Spinal cord (tissue), 9 donors: ENCODE measurements at regions not wholly inside any gene's neighbourhood (a gene's known extent, or its start where the extent isn't known, plus 50 kb on each side); places are given as distances from the start of the nearest gene placed in this dataset.

ENCODE experiments used
- DNase-seq, 6 donors: peaks; one replicate each; pipeline versions ENCODE4 v3.0.0 to v3.0.0-alpha.2; 2013 to 2015; ENCODE audit warnings: low spot score in 6 of 6, low read depth in 4 of 6
- H3K27ac ChIP-seq: one replicate; pipeline ENCODE4 v1.5.1; 2013; ENCODE audit warnings: low read depth, low read length, control low read depth
- H3K27me3 ChIP-seq: one replicate; pipeline ENCODE4 v1.6.1; 2013; ENCODE audit warnings: low read length; ENCODE audit not compliant: control insufficient read depth, insufficient read depth
- H3K36me3 ChIP-seq: one replicate; pipeline ENCODE4 v1.6.1; 2013; ENCODE audit warnings: low read length; ENCODE audit not compliant: control insufficient read depth, insufficient read depth
- H3K4me1 ChIP-seq: one replicate; pipeline ENCODE4 v1.6.1; 2013; ENCODE audit warnings: low read length; ENCODE audit not compliant: control insufficient read depth, insufficient read depth
- H3K4me3 ChIP-seq: one replicate; pipeline ENCODE4 v1.5.1; 2013; ENCODE audit warnings: low read depth, low read length, control low read depth
- H3K9me3 ChIP-seq: one replicate; pipeline ENCODE4 v1.6.1; 2013; ENCODE audit warnings: low read length; ENCODE audit not compliant: control insufficient read depth, insufficient read depth
- WGBS: methylation state at CpG from one replicate; pipeline ENCODE4 v1.1.5; 2013; ENCODE audit warnings: missing lambda C conversion rate; ENCODE audit not compliant: insufficient coverage; 5-methylcytosine and 5-hydroxymethylcytosine counted together
- donor health status: healthy.

DNA sequence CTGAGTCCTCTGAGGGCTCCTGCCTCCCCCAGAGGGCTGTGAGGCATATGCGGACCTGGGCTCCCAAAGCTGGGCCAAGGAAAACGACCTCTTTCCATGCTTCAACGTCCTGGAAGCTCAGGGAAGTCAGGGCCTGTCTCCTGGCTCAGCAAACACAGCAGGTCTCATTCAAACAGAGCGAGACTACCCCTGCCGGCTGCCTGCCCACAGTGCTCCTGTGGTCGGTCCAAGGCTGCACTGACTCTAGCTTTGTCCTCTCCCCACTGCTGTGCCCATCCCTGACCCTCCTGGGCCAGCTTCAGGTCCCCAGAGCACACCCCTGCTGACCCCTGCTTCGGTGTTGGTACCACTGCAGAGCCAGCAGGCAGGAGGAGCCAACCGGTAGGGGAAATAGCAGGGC, 79.6 kb downstream of the PDCL3 start:
- WGBS: 82% methylated on average over 8 of the region's 8 CpGs
- Histone ChIP-seq H3K27ac (no peak overlapping the region), H3K4me3 (no peak overlapping the region), H3K4me1 (peaks cover 27% of the 10 kb centered on the region), H3K27me3 (no peaks in the 10 kb centered on the region), H3K36me3 (no peaks in the 10 kb centered on the region), H3K9me3 (no peaks in the 10 kb centered on the region)
- no peak for DNase-seq

DNA sequence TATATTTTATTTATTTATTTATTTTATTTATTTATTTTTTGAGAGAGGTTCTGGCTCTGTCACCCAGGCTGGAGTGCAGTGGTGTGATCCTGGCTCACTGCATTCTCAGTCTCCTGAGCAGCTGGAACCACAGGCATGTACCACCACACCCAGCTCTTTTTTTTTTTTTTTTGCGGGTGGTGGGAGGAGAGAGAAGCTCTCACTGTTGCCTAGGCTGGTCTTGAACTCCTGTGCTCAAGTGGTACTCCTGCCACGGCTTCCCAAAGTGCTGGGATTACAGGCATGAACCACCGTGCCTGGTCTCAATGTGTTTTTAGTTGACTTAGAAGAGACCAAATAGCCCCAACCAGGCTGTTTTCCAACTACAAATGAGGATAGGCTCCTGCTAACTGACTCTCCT, 80.7 kb downstream of the PDCL3 start:
- peaks cover 27% of the 10 kb centered on the region for H3K4me1 ChIP-seq
- H3K9me3 ChIP-seq: no peaks in the 10 kb centered on the region
- no peaks in the 10 kb centered on the region for H3K27me3 ChIP-seq
- no peaks in the 10 kb centered on the region for H3K36me3 ChIP-seq
- no peak for DNase-seq
- no peak overlapping the region for H3K27ac ChIP-seq
- H3K4me3 ChIP-seq: no peak overlapping the region
- WGBS: no CpG with 5 or more reads among the region's 3 CpGs

DNA sequence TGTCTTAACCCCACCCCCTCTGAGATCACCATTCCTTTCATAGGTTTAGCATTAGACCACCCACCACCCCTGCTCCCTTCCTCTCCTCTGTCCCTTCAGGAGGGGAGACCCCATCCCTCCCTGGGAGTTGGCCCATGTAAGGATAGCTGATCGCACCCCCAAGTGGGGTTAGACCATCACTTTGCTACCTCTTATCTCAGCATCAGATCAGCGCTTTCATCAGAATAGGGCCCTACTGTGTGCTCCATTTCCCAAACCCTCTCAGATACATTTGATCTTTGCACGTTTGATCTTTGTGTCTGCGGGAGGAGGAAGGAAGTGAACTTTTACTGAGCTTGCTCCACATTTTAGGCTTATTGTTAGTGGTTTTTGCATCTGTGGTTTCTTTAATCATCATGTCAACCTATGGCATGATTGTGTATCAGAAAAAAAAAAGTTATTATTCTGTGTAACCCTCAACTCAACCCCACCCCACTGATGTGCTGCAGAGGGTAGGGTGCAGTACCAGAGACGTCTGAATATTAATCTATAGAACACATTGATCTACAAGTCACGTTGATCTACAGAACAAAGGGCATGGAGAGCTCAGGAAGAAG, 81.2 kb downstream of the PDCL3 start:
- no peaks in the 10 kb centered on the region for H3K9me3 ChIP-seq
- no peak for DNase-seq
- WGBS: 90% methylated on average over 2 of the region's 6 CpGs
- H3K27me3 ChIP-seq: no peaks in the 10 kb centered on the region
- no peak overlapping the region for H3K4me3 ChIP-seq
- H3K36me3 ChIP-seq: no peaks in the 10 kb centered on the region
- no peak overlapping the region for H3K27ac ChIP-seq
- H3K4me1 ChIP-seq: peaks cover 27% of the 10 kb centered on the region

DNA sequence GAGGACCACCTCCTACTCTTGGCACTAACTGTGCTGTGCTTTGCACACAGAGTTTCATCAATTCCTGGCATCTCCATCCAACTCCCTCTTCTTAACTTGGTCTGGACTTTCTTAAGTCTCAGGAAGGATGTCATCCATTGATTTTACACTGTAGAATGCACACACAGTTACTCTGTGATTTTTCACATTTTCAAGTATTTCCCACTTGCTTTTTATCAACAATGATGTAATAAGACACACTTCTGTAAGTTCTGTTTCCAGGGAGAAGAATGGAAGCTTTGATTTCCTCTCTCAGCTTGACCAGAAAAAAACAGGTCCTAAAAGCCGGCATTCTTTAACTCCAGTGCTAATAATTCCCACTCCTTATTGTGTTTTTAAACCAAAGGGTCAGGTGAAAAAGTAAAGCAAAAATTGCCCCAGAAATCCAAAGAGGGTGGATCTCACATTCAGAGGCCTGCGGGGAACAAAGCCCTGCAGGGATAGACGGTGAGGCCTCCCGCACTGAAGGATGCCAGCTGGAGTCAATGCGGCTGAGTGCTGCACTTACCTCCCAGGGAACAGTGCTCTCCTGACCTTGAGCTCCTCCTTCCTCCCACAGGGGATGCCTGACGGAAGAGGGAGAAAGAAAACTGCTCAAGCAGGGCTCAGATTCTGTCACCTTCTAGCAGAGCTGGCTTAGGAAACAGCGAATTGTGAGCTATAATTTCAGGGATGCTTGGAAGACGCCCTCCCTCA, 83.1 kb downstream of the PDCL3 start:
- DNase-seq: peak in 1 of 6 donors; percentile 16

DNA sequence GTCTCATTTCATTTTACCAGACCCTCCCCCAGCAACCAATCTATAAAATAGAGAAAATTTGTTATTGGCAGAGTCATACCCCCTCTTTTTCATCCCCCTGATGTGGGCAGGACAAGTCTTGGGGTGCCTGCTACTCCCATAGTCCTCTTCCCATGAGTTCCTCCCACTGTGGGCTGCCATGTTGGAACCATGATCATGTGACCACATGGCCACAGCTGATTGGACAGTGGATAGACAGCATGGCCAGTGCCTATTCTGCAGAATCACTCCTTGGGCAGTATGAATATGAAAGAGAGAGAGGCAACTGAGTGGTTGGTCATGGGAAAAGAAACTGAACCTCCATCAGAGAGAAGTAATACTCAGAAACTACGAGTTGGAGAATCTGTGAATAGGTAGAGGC, 84.9 kb downstream of the PDCL3 start:
- 93% methylated on average over 1 of the region's 1 CpG for WGBS
- Histone ChIP-seq H3K27ac (no peak overlapping the region), H3K4me1 (peaks cover 3% of the 10 kb centered on the region), H3K4me3 (no peak overlapping the region), H3K27me3 (no peaks in the 10 kb centered on the region), H3K9me3 (no peaks in the 10 kb centered on the region), H3K36me3 (no peaks in the 10 kb centered on the region)
- DNase-seq: no peak

More for the DNA sequence above, 83.1 kb downstream of the PDCL3 start:
- WGBS: 19% methylated on average over 2 of the region's 8 CpGs
- H3K9me3 ChIP-seq: no peaks in the 10 kb centered on the region
- H3K4me1 ChIP-seq: peaks cover 13% of the 10 kb centered on the region
- H3K27ac ChIP-seq: peak overlapping the region; percentile 26
- H3K36me3 ChIP-seq: no peaks in the 10 kb centered on the region
- H3K27me3 ChIP-seq: no peaks in the 10 kb centered on the region
- no peak overlapping the region for H3K4me3 ChIP-seq

DNA sequence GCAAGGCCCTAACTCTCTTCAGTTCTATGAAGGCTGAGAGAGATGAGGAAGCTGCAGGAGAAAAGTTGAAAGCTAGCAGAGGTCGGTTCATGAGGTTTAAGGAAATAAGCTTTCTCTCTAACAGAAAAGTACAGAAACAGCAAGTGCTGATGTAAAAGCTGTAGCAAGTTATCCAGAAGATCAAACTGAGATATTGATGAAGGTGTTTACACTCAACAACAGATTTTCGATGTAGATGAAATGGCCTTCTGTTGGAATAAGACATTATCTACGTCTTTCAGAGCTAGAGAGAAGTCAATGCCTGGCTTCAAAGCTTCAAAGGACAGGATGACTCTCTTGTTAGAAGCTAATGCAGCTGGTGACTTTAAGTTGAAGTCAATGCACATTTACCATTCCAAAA, 87.4 kb downstream of the PDCL3 start:
- H3K4me3 ChIP-seq: no peak overlapping the region
- H3K27ac ChIP-seq: no peak overlapping the region
- no peak for DNase-seq
- H3K36me3 ChIP-seq: no peaks in the 10 kb centered on the region
- no peaks in the 10 kb centered on the region for H3K27me3 ChIP-seq
- H3K4me1 ChIP-seq: peaks cover 3% of the 10 kb centered on the region
- 100% methylated on average over 1 of the region's 3 CpGs for WGBS
- H3K9me3 ChIP-seq: no peaks in the 10 kb centered on the region

DNA sequence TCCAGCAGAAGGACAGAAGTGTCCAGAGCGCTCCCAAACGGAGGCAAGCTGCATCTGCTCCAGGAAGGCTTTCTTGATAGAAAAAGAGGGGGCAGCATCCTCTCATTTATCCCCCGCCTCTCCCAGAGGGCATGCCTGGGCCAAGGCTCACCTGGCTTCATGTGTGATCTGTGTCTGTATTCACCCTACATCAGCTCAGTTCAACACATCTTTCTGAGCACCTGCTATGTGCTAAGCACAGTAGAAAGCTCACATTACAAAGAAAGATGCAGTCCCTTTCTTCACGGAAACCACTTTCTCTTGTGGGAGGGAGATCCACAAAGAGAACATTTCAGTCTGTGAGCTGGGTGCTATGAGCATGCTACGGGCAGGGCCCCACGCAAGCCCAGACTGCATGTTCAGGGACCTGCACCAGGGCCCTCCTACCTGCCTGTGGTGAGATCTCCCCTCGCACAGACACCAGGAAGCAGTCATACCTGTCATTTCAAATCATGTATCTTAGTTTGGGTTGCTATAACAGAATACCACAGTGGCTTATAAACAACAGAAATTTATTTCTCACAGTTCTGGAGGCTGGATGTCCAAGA, 90.7 kb downstream of the PDCL3 start:
- Histone ChIP-seq H3K27ac (no peak overlapping the region), H3K27me3 (no peaks in the 10 kb centered on the region), H3K36me3 (no peaks in the 10 kb centered on the region), H3K4me3 (no peak overlapping the region), H3K4me1 (no peaks in the 10 kb centered on the region), H3K9me3 (no peaks in the 10 kb centered on the region)
- no peak for DNase-seq
- WGBS: 82% methylated on average over 4 of the region's 7 CpGs

DNA sequence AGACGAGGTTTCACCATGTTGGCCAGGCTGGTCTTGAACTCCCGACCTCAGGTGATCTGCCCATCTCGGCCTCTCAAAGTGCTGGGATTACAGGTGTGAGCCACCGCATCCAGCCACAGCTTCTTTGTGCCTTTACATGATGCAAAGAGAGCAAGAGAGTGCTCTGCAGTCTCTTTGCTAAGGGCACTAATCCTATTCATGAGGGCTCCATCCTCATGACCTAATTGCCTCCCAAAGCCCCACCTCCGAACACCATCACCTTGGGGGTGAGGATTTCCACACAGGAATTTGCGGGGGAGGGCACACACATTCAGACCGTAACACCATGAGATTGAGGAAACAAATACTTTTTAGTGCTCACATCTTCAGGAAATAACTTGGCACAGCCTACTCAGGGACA, 91.8 kb downstream of the PDCL3 start:
- Histone ChIP-seq H3K36me3 (no peaks in the 10 kb centered on the region), H3K4me1 (no peaks in the 10 kb centered on the region), H3K9me3 (no peaks in the 10 kb centered on the region), H3K27me3 (no peaks in the 10 kb centered on the region), H3K27ac (no peak overlapping the region), H3K4me3 (no peak overlapping the region)
- 96% methylated on average over 4 of the region's 7 CpGs for WGBS
- no peak for DNase-seq

DNA sequence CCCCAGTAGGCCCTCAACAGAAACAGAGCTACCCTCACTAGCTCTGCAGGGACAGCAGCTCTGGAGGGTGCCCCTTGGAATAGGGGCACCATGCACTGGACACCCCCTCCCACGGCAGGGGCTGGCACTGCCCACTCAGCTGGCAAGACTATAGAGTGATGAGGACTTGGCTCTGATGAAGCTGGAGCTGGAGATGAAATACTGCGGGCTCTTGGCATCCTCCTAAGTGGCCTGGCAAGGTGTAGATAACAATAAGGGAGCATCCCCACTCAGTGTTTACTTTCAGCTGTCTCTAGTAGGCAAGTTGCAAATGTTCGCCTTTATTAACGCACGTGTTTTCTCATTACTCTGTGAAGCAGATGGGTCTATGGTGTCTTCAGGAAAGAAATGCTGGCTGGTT, 92.7 kb downstream of the PDCL3 start:
- Histone ChIP-seq H3K27ac (no peak overlapping the region), H3K36me3 (no peaks in the 10 kb centered on the region), H3K4me3 (no peak overlapping the region), H3K9me3 (no peaks in the 10 kb centered on the region), H3K4me1 (no peaks in the 10 kb centered on the region), H3K27me3 (no peaks in the 10 kb centered on the region)
- DNase-seq: peak in 1 of 6 donors; percentile 28
- WGBS: 85% methylated on average over 4 of the region's 5 CpGs
